Hepatocyte (in vitro differentiated cells): ENCODE measurements at regions not wholly inside any gene's neighbourhood (a gene's known extent, or its start where the extent isn't known, plus 50 kb on each side); places are given as distances from the start of the nearest gene placed in this dataset.
A peak's percentile ranks its signal among the peaks of the same experiment; 100 is the strongest.

Experiments used
- DNase-seq: peaks from one replicate; pipeline ENCODE4 v3.0.0-alpha.2; 2016; ENCODE audit warnings: low spot score
- H2AFZ ChIP-seq: fragments of 200-600 bp; sonication (generic); 2 replicates; pipeline ENCODE4 v1.6.0; 2016; ENCODE audit warnings: antibody characterized with exemption, mild to moderate bottlenecking
- H3K27ac ChIP-seq: fragments of 200-600 bp; sonication (generic); 2 replicates; pipeline ENCODE4 v1.5.1; 2016; ENCODE audit warnings: mild to moderate bottlenecking
- H3K27me3 ChIP-seq: fragments of 200-600 bp; sonication (generic); 2 replicates; pipeline ENCODE4 v1.6.1; 2016
- H3K36me3 ChIP-seq: fragments of 200-600 bp; sonication (generic); replicated peaks from 2 replicates; pipeline ENCODE4 v1.5.1; 2016; ENCODE audit warnings: low read depth; ENCODE audit not compliant: insufficient read depth
- H3K4me1 ChIP-seq: fragments of 200-600 bp; sonication (generic); 2 replicates; pipeline ENCODE4 v1.5.1; 2016; ENCODE audit warnings: mild to moderate bottlenecking, moderate library complexity; ENCODE audit not compliant: insufficient read depth
- H3K4me2 ChIP-seq: fragments of 200-600 bp; sonication (generic); 2 replicates; pipeline ENCODE4 v1.6.0; 2016
- H3K4me3 ChIP-seq: fragments of 200-600 bp; sonication (generic); 2 replicates; pipeline ENCODE4 v1.5.1; 2016; ENCODE audit warnings: mild to moderate bottlenecking
- H3K79me2 ChIP-seq: fragments of 200-600 bp; sonication (generic); 2 replicates; pipeline ENCODE4 v1.6.0; 2017; ENCODE audit warnings: mild to moderate bottlenecking
- H3K9me2 ChIP-seq: fragments of 200-600 bp; sonication (generic); replicated peaks from 2 replicates; pipeline ENCODE4 v1.6.0; 2017; ENCODE audit warnings: mild to moderate bottlenecking; ENCODE audit not compliant: insufficient read depth
- H3K9me3 ChIP-seq: fragments of 200-600 bp; sonication (generic); 2 replicates; pipeline ENCODE4 v1.5.1; 2016; ENCODE audit warnings: low read depth, mild to moderate bottlenecking
- H4K20me1 ChIP-seq: fragments of 200-600 bp; sonication (generic); 2 replicates; pipeline ENCODE4 v1.6.0; 2016; ENCODE audit warnings: mild to moderate bottlenecking; ENCODE audit not compliant: insufficient read depth, poor library complexity, severe bottlenecking
- CTCF ChIP-seq: fragments of 200-600 bp; sonication (generic); IDR thresholded peaks from 2 replicates; pipeline ENCODE4 v1.5.1; 2016; ENCODE audit warnings: antibody characterized with exemption, mild to moderate bottlenecking; ENCODE audit not compliant: poor library complexity
- EZH2 ChIP-seq: fragments of 200-600 bp; sonication (generic); IDR thresholded peaks from 2 replicates; pipeline ENCODE4 v1.6.1; 2016; ENCODE audit warnings: antibody characterized with exemption, mild to moderate bottlenecking, borderline replicate concordance
- EZH2phosphoT487 ChIP-seq: fragments of 200-600 bp; sonication (generic); IDR thresholded peaks from one replicate; pipeline ENCODE4 v1.6.1; 2018; ENCODE audit warnings: antibody characterized with exemption, mild to moderate bottlenecking, low read depth, moderate library complexity; ENCODE audit not compliant: unreplicated experiment, severe bottlenecking
- WGBS: methylation state at CpG from one replicate; pipeline ENCODE4 v1.1.6; 2016; ENCODE audit warnings: low lambda C conversion rate; ENCODE audit errors: missing lambda C conversion rate; 5-methylcytosine and 5-hydroxymethylcytosine counted together

DNA sequence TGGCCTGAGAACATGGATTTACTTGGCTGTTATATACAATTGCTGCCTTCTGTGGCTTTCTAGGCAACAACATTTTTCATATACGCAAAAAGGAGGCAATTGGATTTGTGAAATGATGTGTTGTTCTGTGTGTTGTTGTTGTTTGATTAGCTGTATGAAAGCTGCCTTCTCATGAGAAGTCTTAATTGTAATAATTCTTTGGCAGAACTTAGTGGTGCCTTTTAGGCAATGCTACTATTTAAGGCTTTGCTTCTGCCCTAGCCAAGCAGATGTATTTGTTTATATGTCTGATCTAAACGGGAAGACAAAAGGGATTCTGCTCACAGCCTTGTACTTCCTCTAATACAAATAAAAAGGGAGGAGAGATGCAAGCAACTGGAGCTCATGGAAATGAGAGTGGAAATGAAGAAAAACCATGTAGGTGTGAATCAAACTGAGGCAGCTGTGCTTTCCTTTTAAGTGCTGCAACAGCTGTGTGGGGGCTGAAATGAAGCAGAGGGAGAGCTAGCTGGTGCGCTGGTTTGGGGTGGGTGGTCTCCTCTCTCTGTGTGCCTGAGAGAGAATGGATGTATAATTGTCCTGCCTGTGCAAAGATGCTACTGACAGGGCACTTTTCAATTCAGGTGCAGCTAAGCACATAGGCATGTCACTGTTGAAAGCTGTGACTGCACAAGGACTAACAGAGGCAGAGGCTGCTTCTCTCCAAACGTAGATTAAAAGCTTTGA is 386.9 kb upstream of the MAN1A1 start:
- Histone ChIP-seq H4K20me1 (no peaks in the 10 kb centered on the region), H2AFZ (peak overlapping the region; percentile 34), H3K4me3 (no peak overlapping the region), H3K27ac (peak overlapping the region; percentile 46), H3K9me3 (no peaks in the 10 kb centered on the region), H3K27me3 (no peaks in the 10 kb centered on the region), H3K79me2 (no peaks in the 10 kb centered on the region), H3K4me1 (peaks cover 9% of the 10 kb centered on the region), H3K4me2 (peak overlapping the region; percentile 8), H3K36me3 (no peaks in the 10 kb centered on the region), H3K9me2 (no peaks in the 10 kb centered on the region)
- TF ChIP-seq CTCF (no peak), EZH2 (no peak), EZH2phosphoT487 (no peak)
- WGBS: 51% methylated on average over 4 of the region's 4 CpGs
- DNase-seq: no peak

DNA sequence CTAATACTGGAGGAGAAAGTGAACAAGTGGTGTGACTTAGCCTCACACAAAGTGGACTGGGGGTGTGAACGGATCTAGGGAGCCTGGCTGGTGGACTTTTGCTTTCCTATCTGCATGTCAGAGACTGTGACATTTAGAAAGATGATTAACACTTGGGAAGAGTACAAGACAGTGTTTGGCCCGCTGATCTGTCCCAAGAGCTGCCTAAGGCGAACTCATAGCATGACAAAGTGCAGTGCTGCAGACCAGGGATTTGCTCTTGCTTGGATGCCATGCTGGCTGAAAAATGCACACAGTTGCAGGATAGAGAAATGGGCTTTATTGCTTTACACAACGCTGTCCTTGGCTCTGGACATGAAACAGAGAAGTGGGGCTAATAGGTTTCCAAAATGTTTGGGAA is 386.0 kb upstream of the MAN1A1 start:
- H3K9me2 ChIP-seq: no peaks in the 10 kb centered on the region
- no peaks in the 10 kb centered on the region for H3K36me3 ChIP-seq
- no peaks in the 10 kb centered on the region for H3K27me3 ChIP-seq
- no peak overlapping the region for H3K4me3 ChIP-seq
- H3K79me2 ChIP-seq: no peaks in the 10 kb centered on the region
- H3K27ac ChIP-seq: no peak overlapping the region
- H4K20me1 ChIP-seq: no peaks in the 10 kb centered on the region
- no peak overlapping the region for H2AFZ ChIP-seq
- H3K4me1 ChIP-seq: peaks cover 9% of the 10 kb centered on the region
- no peak for TF ChIP-seq CTCF
- no peak for TF ChIP-seq EZH2phosphoT487
- H3K4me2 ChIP-seq: peak overlapping the region; percentile 8
- no peak for DNase-seq
- no peaks in the 10 kb centered on the region for H3K9me3 ChIP-seq
- 51% methylated on average over 4 of the region's 4 CpGs for WGBS

GRCh38 chr6:119734227-119734626 is 384.7 kb upstream of the MAN1A1 start:
- H3K4me1 ChIP-seq: peaks cover 9% of the 10 kb centered on the region
- H3K79me2 ChIP-seq: no peaks in the 10 kb centered on the region
- no peaks in the 10 kb centered on the region for H3K36me3 ChIP-seq
- no peak for DNase-seq
- 91% methylated on average over 1 of the region's 1 CpG for WGBS
- TF ChIP-seq EZH2phosphoT487 (no peak), CTCF (no peak), EZH2 (no peak)
- no peak overlapping the region for H2AFZ ChIP-seq
- no peaks in the 10 kb centered on the region for H4K20me1 ChIP-seq
- no peak overlapping the region for H3K4me3 ChIP-seq
- no peaks in the 10 kb centered on the region for H3K27me3 ChIP-seq
- H3K4me2 ChIP-seq: no peak overlapping the region
- no peak overlapping the region for H3K27ac ChIP-seq
- no peaks in the 10 kb centered on the region for H3K9me2 ChIP-seq
- H3K9me3 ChIP-seq: no peaks in the 10 kb centered on the region

DNA sequence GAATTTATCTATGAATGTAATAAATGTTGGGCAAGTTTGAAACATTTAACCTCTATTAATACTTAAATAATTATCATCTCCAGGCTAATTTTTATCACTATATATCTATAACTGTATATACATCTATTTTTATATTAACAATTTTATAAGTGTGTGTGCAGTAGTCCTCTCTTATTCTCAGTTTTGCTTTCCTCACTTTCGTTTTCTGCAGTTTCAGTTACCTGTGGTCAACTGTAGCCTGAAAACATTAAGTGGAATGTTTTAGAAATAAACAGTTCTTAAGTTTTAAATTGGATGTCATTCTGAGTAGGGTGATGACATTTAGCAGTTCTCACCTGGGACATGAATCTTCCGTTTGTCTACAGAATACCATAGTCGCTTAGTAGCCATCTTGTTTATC is 379.4 kb upstream of the MAN1A1 start:
- no peak for DNase-seq
- no peak overlapping the region for H3K27ac ChIP-seq

More for the DNA sequence above, 379.4 kb upstream of the MAN1A1 start:
- Histone ChIP-seq H4K20me1 (no peaks in the 10 kb centered on the region), H3K4me1 (peaks cover 8% of the 10 kb centered on the region), H3K9me3 (no peaks in the 10 kb centered on the region), H3K79me2 (no peaks in the 10 kb centered on the region), H3K4me2 (no peak overlapping the region), H3K9me2 (no peaks in the 10 kb centered on the region), H3K36me3 (no peaks in the 10 kb centered on the region), H2AFZ (no peak overlapping the region), H3K4me3 (no peak overlapping the region), H3K27me3 (no peaks in the 10 kb centered on the region)
- 84% methylated on average over 3 of the region's 3 CpGs for WGBS
- TF ChIP-seq CTCF (no peak), EZH2phosphoT487 (no peak), EZH2 (no peak)
